Stimulated activated CD4-positive, alpha-beta T cell treated with anti-CD3 and anti-CD28 coated beads, Interleukin-4, amount 100 ng/mL, for 1 hour (primary cell): ENCODE measurements at regions not wholly inside any gene's neighbourhood (a gene's known extent, or its start where the extent isn't known, plus 50 kb on each side); places are given as distances from the start of the nearest gene placed in this dataset.
A peak's percentile ranks its signal among the peaks of the same experiment; 100 is the strongest.
"Not testable (repeated sequence)": the region's sequence is repeated elsewhere in the genome, so short reads cannot be mapped to it uniquely, and the experiment has no call there.

ENCODE experiments used
- DNase-seq: peaks from one replicate; pipeline ENCODE4 v3.0.0-alpha.2; 2020

DNA sequence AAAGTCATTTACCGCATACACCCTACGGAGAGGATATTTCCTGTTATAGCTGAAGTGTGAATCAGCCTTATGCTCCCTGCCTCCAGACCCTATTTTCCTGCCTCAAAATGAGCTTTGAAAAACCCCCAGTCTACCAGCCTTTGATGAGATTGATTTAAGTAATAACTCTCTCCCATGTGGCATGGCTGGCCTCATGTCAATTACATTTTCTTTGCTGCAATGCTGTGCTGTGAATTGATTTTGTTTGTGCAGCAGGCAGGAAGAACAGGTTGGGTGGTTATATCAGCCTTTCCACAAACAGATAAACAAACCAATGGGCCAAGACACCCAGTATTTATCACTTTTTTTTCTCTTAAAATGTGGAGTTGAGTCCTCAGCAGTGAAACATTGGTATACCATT, 1105.5 kb upstream of the TMEM132C start:
- DNase-seq: no peak

DNA sequence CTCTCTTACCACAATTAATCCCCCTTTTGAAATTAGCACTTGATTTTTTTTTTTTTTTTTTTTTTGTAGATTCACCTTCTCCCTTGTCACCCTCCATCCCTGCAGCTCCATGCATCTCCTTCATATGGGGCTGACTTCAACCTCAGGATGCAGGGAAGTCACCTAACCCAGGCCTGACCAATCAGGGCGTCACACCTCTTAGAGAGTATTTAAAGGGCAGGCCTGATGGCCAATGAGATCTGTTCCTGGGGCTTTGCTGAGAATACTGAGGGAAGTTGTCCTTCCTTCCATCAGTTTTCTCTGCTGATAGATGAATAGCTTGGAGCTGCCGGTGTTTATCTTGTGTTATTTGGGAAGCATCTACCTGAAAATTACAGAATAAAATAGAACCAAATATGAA, 1104.7 kb upstream of the TMEM132C start:
- DNase-seq: no peak

DNA sequence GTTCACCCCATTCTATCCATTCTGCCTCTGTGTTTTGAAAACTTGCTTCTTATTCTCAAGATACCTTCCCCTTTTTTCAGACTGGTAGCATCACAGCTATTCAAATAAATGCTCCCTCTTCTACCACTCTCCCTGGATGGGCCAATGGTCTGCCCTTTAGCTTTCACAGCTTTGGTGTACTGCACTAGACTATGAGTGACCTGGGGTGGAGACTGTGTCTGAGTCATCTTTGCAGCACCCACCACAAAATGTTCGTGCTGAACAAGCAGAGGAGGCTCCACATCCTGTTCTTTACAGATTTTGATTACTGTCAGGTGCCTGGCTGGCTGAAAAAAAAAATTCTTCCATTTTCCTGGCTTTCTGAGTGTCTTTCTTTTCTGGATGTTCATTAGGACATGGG, 1104.1 kb upstream of the TMEM132C start:
- DNase-seq: peak; percentile 16

DNA sequence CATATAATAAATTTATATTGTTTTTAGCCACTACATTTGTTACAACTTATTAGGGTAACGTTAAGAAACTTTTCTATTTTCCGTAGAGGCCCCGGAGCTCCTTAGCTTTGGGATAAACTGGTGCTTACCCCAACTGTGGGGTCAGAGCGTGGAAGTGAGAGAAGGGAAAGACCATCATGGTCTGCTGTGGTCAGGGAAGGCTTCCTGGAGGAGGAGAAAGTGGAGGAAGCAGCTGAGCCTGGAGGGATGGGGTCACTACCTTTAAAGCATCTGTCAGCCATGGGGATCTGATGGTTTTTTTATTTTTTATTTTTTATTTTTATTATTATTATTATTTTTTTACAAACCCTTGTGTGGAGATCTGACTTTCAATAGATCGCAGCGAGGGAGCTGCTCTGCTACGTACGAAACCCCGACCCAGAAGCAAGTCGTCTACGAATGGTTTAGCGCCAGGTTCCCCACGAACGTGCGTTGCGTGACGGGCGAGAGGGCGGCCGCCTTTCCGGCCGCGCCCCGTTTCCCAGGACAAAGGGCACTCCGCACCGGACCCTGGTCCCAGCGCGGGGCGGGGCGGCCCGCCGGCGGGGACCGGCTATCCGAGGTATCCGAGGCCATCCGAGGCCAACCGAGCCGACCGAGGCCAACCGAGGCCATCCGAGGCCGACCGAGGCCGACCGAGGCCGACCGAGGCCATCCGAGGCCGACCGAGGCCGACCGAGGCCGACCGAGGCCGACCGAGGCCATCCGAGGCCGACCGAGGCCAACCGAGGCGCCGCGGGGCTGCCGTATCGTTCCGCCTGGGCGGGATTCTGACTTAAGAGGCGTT, 1101.2 kb upstream of the TMEM132C start:
- DNase-seq: peak; percentile 83

DNA sequence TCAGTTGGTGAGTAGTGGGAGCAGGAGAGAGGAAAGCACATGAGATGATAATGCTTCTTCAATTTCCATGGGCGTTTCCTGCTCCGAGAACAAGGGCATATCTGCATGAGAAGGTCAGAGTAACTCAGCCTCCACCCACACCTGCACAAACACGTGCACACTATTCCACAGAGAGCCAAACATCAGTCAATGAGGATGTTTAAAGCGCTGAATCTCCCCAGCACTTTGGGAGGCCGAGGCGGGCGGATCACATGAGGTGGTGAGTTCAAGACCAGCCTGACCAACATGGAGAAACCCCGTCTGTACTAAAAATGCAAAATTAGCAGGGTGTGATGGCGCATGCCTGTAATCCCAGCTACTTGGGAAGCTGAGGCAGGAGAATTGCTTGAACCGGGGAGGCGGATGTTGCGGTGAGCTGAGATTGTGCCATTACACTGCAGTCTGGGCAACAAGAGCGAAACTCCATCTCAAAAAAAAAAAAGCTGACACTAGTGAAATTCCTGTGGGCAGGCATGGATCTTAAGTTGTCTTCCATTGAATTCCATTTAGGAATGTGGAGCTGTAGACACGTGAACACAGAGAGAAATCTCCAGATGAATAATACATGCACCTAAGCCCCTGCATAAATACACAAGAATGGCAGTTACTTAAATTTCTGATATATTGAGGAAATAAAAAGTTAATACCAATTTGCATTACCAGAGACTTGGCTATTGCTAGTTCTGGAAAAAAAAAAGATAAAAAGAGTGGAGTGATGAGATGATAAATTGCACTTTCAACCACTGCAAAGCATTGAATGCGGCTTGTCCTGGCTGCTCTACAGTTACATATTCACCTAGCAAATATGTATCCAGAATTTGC, 1097.4 kb upstream of the TMEM132C start:
- no peak for DNase-seq

DNA sequence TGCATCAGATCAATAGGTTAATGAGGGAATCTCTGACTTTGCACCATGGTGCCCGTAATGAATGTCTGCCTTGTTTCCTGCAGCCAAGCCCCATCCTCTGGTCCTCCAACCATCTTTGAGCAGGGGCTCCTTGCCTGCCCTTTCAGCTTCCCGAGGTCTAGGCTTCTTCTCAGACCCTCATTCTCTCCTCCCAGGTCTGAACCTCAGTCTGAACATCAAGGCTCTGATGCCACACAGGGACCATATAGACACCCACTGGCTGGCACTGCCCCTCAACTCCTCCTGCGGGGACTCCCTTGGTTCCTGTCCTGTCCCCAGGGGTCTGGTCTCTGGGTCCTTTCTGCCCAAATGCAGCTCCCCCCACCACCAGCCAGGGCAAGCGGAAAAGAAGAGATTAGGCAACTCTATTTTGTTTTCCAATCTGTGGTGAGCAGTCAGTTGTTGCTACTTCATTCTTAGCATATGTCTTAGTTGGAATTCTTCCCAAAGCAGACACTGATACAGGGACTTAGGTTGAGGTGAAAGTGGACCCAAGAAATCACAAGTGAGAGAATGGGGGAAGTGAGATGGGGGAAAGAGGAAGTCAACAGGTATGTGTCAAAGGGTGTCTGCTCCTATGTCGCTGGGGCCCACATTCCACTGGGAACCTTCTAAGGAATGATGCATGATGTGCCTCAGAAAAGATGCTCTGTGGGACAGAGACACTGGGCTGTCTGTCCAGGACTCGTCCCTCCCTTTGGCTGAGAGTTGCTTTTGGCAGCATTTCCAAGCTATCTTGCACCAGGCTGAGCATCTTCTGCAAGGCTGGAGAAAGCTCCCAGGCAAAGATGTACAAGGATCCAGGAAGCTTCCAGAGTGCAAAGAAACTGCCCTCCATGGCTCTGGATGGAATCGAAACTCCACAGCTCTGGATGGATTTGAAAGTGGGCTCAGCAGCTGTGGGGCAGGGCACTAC, 1096.5 kb upstream of the TMEM132C start:
- DNase-seq: no peak

DNA sequence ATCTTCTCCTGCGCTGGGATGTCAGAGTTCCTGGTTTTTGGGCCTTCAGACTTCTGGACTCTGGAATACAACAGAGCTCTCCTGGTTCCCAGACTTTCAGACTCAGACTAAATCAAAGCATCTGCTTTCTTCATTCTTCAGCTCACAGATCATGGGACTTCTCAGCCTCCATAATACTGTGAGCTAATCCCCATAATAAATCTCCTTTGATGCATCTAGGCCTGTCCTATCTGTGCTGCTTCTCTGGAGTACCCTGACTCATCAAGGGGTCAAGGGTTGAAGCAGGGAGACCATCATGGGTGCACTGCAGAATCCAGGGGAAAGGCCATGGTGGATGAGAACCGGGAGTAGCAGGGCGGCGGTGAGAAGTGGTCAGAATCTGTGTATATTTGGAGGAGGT, 1094.1 kb upstream of the TMEM132C start:
- DNase-seq: no peak

DNA sequence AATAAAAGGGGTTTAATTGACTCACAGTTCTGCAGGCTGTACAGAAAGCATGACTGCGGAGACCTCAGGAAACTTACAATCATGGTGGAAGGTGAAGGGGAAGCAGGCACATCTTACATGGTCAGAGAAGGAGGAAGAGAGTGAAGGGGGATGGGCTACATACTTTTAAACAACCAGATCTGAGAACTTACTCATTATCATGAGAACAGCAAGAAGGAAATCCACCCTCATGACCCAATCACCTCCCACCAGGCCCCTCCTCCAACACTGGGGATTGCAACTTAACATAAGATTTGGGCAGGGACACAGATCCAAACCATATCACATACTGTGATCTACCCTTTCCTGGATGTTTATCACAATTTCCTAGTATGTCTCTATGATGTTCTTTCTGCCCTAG, 1093.0 kb upstream of the TMEM132C start:
- not testable (repeated sequence) for DNase-seq

DNA sequence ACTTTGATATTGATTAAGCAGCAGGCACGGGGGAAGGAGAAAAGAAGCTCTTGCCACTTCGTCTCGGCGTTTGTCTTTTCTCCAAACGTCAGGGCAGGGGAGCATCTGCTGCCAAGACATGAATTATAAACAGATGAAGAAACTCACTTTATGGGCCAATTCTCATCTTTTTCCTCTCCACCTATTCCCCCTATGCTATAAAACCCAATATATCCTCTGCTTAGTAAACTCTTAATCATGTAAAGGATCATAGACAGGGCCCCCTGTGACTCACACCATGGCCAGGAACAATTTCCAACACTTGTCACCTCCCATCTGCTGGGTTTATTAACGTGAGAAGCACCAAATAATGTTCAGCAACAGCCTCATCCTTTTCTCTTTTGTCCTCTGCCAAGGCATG, 1092.1 kb upstream of the TMEM132C start:
- no peak for DNase-seq

DNA sequence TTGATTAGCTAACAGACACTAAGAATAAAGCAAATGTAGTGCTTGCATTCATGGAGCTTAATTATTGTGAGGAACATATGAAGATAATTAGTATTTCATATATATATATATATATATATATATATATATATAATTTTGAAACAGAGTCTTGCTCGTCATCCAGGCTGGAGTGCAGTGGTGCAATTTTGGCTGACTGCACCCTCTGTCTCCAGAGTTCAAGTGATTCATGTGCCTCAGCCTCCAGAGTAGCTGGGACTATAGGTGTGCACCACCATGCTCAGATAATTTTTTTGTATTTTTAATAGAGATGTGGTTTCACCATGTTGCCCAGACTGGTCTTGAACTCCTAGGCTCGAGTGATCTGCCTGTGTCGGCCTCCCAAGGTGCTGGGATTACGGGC, 1091.6 kb upstream of the TMEM132C start:
- no peak for DNase-seq

DNA sequence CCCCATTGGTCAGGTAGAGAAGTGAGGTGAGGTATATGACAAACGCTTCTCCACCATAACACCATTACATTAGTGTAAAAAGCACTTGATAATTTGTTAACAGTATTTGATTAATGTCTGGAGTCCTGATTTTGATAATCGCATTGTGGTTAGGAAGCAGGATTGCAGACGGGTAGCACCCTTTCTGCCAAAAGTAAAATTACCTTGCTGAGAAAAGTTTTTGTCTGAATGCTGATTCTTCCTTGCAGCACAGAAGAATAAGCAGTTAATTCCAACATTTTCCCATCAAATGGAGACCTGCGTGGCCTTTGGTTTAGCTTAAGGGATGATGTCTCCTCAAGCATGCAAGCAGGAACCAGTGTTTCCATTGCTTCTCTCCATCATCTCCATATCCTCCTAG, 1090.2 kb upstream of the TMEM132C start:
- no peak for DNase-seq

DNA sequence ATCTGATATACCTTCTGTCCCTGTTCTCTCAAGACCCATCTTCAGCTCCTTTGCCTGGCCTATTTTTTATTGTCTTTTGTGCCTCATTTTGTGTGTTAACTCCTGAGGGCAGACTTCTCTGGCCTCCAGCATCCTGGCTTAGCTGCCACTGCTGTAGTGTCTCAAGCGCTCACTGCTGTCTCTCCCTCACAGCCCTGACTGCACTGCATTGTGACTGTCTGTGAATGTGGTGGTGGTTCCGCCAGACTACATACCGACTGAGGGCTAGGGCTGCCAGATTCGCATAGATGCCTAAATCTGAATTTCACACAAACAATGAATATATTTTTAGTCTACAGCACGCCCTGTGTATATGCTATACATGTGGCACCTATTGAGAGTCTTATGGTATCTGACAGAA, 1088.9 kb upstream of the TMEM132C start:
- DNase-seq: no peak

DNA sequence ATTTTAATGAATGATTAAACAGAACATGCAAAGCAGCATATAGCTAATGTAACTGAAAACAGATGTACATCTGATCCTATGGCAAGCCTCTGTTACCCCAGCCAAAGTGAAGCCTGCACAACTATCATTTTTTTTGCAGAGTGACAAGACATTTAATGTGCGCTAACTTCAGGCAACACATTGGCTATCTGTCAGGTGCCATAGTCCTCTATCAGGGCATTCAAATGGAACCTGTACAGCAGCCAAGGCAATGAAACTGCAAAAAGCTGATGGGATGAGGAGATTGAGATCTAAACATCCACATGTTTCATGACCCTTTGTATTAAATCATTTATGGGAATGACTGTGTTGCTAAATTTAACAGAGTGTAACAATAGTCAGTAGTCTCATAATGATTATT, 1088.5 kb upstream of the TMEM132C start:
- no peak for DNase-seq

DNA sequence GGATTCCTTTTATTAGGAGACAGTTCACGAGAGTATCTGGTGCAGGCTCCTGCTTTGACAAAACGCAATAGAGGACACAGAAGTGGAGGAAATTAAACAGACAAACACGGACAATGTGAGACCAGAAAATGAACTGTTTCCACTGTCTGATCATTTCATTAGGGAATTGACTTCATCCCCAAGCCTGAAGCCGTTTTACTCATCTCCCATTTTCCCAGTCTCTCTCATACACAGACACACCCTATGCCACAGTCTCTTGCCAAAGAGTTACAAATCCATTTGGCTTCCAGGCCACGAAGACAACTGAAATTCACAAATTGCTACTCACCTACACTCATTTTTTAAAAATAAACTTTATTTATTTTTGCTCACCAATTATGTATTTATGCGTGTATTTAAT, 1087.8 kb upstream of the TMEM132C start:
- no peak for DNase-seq

DNA sequence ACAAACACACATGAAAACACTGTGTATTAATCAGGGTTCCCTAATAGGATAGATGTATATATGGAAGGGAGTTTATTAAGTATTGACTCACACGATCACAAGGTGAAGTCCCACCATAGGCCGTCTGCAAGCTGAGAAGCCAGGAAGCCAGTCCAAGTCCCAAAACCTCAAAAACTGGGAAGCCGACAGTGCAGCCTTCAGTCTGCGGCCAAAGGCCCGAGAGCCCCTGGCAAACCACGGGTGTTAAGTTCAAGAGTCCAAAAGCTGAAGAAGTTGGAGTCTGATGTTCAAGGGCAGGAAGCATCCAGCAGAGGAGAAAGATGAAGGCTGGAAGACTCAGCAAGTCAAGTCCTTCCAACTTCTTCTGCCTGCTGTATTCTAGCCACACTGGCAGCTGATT, 1085.0 kb upstream of the TMEM132C start:
- DNase-seq: no peak

DNA sequence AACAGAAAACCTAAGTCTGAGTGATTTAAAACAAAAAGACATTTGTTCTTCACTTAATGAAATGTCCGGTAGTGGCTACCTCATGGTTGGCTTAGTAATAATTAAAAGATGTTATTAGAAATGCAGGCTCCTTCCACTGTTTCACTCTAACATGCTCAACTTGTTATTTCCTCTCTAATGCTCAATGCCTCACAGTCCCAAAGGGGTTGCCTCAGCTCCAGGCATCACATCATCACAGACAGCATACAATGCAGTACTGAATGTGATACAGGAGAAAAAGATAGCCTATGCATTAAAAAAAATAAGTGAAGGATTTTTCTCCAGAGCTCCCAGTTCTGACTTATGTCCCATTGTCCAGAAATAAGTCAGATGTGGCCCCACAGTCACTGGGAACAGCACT, 1077.0 kb upstream of the TMEM132C start:
- DNase-seq: no peak

DNA sequence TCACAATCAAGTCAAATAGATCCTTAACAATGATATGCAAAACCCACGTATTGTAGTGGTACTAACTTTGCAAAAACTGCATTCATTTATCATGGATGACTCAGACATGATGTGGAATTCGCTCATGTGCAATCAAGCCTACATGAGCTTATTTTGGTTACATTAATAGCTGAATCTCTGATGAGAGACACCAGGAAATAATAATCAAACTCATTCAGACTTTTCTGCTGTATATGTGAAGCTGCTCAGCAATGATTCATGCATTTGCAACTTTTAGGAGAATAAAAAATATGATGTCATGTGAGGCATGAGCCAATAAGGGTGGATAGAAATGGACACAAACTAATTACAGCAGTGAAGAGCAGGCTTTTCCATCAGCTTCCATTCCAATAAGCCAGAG, 1075.8 kb upstream of the TMEM132C start:
- no peak for DNase-seq

DNA sequence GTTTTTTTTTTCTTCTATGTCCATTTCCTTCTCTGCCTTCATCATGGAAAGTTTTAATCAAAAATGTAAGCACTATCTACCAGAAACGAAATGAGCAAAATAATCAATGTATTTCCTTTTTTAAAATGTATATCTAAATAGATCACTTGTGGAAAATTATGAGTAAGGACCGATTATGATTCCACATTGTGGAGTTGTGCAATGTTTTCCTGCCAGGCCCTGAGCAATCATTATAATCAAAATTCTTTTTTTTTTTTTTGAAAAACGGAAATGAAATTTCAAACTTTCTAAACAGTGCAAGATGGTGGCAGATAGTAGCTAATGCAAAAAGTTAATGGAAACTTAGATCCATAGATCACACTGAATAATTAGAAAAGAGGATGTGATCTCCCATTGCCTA, 1074.6 kb upstream of the TMEM132C start:
- no peak for DNase-seq

DNA sequence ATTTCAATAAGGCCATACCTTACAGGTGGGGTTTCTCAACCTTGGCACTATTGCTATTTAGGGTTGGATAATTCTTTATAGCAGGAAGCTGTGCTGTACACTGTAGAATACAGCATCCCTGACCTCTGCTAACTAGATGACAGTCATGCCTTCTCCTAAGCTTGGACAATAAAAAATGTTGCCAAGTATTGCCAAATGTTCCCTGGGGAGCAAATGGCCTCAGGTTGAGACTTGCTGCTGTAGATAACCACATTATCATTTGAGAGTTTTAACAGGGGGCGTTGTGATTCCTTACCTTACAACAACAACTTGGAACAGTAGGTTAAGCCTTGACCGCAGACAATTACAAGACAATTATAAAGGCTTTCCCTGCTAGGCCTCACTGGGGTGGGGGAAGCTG, 1073.6 kb upstream of the TMEM132C start:
- no peak for DNase-seq

DNA sequence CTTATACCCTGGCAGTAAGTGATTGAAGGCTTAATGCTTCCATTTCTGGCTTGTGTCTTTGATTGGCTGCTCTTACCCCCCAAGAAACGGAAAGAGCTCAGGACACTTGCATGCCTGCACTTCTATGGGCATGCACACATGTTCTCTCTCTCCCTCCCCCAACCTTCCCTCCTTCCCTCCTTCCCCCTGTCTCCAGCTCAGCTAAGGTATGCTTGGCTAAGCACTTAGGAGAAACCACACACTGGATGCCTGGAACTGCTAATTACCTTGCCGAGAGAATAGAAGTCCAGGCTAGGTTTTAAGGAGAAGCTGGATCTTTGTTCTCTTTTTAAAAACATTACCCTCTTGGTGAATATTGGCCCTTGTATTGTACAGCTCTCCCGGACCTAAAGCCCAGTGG, 1072.8 kb upstream of the TMEM132C start:
- DNase-seq: no peak

DNA sequence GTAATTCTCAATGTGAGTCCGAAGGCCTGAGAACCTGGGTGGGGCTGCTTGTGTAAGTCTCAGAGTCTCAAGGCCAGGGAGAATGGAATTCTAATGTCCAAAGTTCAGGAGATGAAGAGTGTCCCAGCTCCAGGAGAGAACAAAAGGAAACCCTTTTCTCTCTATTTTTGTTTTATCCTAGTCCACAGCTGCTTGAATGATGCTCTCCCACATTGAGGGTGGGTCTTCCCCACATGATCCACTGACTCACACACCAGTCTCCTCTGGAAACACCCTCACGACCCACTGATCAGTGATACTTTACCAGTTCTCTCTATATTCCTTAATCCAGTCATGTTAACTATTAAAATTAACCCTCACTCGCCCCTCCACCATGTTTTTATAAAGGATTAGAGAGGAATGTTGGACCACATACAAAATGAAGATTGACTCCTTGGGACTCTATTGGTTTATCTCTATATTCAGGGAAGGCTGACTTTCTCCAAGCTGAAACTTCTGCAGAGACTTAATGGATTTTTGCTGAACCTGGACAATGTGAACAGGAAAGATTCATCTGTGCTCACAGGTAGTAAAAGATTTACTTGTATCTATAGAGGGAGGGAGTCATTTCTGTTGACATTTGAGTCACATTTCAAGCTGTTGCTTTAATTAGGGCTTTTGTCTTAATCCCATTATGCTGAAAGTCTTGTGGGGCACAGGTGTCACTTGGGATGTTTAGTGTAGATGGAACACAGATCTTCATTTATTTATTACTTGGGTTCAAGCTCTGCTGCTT, 1061.0 kb upstream of the TMEM132C start:
- DNase-seq: no peak

DNA sequence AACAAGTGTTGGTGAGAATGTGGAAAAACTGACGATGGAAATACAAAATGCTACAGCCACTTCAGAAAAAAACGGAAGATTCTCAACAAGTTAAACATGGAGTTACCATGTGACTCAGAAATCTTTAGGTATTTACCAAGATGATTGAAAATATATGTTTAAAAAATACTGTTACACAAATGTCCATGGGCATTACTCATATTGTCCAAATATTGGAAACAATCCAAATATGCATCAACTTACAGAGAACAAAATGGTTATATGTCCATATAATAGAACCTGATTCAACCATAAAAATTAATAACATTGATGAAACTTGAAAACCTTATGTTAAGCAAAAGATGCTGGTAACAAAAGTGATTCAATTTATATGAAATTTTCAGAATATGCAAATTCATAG, 1057.7 kb upstream of the TMEM132C start:
- no peak for DNase-seq
